ENCODE measurements at regions not wholly inside any gene's neighbourhood (a gene's known extent, or its start where the extent isn't known, plus 50 kb on each side); places are given as distances from the start of the nearest gene placed in this dataset.

- TF ChIP-seq CTCF (IDR thresholded peaks at IDR 0.05) (no peak), POLR2A (IDR thresholded peaks at IDR 0.05) (no peak), EP300 (IDR thresholded peaks at IDR 0.05) (no peak)
These were observed 441.8 kb upstream of the DEFB115 start for GRCh38 chr20:30815577-30816181.
